Superior temporal gyrus (tissue), 1 donor: ENCODE measurements at regions not wholly inside any gene's neighbourhood (a gene's known extent, or its start where the extent isn't known, plus 50 kb on each side); places are given as distances from the start of the nearest gene placed in this dataset.
"Not testable (repeated sequence)": the region's sequence is repeated elsewhere in the genome, so short reads cannot be mapped to it uniquely, and the experiment has no call there.

Experiments used
- DNase-seq: peaks from one replicate; pipeline ENCODE4 v3.0.0-alpha.2; 2016; ENCODE audit errors: extremely low spot score

DNA sequence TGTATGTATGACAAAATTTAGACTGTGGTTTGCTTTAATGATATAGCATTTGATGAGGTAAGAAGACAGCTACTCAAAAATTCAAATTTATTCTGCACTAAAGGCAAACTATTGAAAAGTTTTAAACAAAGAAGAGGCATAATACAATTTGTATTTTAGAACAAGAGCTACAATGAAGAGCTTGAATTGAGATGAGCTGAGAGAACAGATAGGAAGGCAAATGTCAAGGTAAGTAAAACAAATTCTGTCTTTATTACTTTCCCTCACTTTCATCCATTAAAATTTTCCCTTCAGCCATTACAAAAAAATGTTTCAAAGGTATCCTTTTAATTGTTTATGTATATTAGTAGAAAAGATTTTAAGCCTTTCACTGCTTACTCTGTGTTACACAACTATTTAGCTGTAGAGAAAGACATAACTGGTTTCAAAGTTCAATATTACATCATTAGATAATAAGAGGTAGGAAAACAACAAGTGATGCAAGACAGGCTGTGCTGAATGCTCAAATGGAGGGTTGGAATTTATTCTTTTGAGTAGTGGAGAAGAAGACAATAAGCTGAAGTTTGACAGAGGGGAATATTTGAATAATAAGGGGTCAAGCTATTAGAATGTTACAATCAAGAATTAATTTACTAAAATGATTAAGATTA lies 1334.1 kb downstream of the FSCB start:
- DNase-seq = no peak

DNA sequence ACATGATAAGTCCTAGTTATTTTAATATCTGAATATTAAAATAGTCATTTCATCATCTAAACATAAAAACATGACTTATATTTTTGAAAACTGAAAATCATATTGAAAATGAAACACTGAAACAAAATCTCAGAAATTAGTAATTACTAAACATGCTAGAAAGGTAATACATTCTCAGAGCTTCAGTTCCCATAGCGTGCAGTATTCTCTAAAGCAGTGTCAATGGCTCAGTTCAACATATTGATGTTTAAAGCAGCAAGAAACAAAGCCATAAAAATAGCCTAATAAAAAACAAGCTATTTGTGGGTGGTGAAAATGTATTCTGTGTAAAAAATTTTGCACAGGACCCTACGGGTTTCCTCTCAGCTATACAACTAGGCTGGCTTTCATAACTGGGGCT lies 1337.4 kb downstream of the FSCB start:
- DNase-seq = no peak

DNA sequence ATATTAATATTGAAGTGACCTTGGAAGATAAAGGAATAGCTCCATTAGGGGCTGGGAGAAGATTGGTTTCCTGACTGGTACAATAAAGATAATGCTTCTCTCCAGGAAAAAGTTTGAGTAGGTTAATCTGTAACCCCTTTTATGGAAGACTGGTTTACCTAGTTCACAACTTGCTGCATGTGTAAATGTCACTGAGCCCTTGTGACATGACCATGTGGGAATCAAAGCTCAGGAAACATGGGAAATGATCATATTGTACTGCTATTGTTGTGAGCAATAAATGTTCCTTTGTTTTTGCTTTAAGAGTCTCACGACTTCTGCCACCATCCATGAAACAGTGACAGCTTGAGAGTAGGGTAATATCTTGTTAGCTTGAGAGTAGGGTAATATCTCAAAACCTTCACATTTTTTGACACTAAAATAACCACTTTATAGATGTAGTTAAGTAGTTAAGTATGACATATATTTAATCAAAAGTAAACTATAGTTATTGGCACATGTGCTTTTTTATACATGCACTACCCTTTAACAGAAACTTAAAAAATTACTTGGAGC lies 1338.6 kb downstream of the FSCB start:
- no peak for DNase-seq

GRCh38 chr14:43166163-43166562 lies 1340.9 kb downstream of the FSCB start:
- DNase-seq = no peak

DNA sequence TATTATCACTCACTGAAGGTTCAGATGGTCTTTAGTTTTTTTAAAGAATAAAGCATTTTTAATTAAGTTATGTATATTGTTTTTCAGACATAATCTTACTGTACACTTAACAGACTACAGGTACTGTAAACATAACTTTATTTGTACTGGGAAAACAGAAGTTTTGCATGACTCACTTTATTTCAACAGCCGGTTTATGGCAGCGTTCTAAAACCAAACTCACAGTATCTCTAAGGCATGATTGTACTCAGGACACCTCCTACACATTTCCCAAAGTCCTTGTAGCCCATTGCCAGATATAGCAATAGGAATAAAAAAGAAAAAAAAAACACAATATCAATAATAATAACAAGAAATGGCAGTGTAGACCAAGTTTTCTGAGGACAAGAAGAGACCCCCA lies 1341.4 kb downstream of the FSCB start:
- no peak for DNase-seq

DNA sequence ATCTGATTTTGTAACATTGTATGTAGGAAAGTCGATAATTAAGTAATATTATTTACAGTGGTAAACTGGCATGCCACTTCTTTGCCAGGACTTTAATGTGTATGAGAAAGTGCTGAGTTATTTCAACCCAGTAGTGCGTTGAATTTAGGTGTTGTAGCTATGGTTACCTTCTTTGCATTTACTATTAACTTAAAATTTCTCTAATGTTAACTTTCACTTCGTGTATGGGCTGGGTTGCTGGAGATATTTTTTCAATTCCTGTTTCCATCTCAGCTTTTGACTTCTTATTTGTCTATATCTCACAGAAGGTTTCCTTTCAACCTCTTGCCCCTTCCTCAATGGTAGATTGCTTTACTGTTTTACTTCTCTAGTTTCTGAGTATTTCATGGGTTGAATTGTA lies 1345.6 kb downstream of the FSCB start:
- no peak for DNase-seq

DNA sequence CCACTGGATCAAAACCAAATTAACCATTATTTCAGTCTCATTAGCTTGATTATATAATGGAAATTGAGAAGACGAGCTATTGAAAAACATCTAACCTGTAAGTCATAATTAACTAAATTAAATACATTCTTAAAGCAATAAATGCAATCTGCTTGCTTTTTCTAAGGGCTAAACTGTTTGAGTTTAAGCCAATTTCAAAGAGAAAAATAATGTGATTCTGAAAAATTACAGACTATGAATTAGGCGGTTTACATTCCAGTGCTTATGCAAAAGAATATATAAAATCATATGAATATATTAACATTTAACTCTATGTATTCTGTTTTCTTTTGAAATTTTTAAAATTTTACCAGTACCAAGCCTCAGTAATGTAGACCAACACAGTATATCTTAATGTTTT lies 1349.4 kb downstream of the FSCB start:
- no peak for DNase-seq

DNA sequence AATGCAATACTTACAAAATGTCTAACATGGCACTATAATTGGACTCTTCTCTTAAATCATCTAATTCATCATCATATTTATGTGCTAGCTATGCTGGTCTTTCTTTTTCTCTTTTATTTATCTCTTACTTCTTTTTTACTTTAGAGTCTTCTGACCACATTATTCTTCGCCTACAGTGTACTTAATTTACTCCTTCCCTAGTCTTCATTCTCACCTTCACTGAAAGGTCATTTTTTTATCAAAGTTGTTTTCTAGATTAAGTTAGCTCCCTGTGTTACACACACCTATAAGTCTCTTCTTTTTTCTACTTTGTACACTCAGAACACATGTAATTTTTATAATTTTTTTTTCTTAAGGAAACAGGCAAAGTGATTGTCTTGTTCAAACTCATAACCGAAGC lies 1351.2 kb downstream of the FSCB start:
- no peak for DNase-seq

GRCh38 chr14:43155258-43155657 lies 1351.8 kb downstream of the FSCB start:
- no peak for DNase-seq

GRCh38 chr14:43147485-43147884 lies 1359.6 kb downstream of the FSCB start:
- DNase-seq = no peak

- DNase-seq = no peak
Measured at GRCh38 chr14:43145361-43145760, 1361.7 kb downstream of the FSCB start.

- no peak for DNase-seq
Measured at GRCh38 chr14:43143106-43143505, 1364.0 kb downstream of the FSCB start.

DNA sequence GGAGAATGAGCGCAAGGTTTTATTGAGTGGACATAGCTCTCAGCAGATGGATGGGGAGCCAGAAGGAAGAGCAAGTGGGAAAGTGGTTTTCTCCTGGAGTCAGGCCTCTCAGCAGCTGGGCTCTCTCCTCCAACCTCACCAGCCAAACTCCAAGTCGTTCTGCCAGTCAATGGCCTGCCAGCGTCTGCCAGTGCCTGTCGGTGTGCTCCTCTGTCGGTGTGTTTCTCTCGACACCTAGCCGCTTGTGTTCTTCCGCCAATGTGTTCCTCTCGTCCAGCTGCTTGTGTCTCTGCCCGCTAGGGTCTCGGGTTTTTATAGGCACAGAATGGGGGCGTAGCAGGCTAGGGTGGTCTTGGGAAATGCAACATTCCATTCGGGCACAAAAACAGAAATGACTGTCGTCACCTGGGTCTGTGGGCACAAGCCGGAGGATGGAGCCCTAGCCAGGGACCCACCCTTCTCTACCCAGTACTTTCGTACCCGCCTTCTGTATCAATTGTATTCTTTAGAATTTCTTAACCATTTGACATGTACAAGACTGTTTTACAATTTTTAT lies 1365.4 kb downstream of the FSCB start:
- no peak for DNase-seq

DNA sequence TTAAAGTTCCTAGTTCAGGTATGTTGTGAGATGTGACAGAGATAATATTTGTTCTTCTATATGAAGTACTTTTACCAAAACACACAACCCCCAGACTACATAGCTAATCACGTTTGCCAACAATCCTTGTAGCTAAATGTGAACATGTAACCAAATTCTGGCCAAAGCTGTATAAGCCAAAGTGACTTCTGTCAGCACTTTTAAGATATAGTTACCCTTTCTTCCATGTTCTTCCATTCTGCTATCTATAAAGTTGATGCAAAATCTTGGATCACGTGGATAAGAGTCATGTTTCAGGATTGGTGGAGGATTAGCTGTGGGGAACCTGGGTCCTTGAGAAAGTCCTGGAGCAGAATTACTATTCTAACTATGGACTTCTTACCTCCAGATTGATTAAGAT lies 1366.6 kb downstream of the FSCB start:
- DNase-seq = no peak

DNA sequence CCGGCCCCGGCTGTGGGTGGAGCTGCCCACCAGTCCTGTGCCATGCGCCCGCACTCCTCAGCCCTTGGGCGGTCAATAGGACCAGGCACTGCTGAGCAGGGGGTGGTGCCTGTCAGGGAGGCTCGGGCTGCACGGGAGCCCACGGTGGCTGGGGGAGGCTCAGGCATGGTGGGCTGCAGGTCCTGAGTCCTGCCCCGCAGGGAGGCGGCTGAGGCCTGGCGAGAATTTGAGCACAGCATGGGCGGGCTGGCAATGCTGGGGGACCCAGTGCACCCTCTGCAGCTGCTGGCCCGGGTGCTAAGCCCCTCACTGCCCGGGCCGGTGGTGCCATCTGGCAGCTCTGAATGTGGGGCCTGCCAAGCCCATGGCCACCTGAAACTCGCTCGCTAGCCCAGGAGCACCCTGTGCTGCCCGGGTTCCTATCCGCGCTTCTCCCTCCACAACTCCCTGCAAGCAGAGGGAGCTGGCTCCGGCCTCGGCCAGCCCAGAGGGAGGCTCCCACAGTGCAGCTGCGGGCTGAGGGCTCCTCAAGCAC lies 1371.1 kb downstream of the FSCB start:
- no peak for DNase-seq

GRCh38 chr14:43132441-43132840 lies 1374.6 kb downstream of the FSCB start:
- no peak for DNase-seq

DNA sequence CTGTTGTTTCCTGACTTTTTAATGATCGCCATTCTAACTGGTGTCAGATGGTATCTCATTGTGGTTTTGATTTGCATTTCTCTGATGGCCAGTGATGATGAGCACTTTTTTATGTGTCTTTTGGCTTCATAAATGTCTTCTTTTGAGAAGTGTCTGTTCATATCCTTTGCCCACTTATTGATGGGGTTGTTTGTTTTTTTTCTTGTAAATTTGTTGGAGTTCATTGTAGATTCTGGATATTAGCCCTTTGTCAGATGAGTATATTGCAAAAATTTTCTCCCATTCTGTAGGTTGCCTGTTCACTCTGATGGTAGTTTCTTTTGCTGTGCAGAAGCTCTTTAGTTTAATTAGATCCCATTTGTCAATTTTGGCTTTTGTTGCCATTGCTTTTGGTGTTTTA lies 1378.7 kb downstream of the FSCB start:
- DNase-seq = not testable (repeated sequence)

GRCh38 chr14:43127874-43128273 lies 1379.2 kb downstream of the FSCB start:
- not testable (repeated sequence) for DNase-seq

GRCh38 chr14:43123544-43123943 lies 1383.5 kb downstream of the FSCB start:
- DNase-seq = no peak

DNA sequence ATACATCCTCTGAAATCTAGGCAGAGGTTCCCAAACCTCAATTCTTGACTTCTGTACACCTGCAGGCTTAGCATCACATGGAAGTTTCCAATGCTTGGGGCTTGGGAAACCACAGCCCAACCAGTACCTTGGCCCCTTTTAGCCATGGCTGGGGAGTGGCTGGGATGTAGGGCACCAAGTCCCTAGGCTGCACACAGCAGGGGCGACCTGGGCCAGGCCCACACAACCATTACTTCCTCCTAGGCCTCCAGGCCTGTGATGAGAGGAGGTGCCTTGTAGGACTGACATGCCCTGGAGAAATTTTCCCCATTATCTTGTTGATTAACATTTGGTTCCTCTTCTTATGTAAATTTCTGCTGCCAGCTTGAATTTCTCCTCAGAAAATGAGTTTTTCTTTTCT lies 1387.4 kb downstream of the FSCB start:
- no peak for DNase-seq

GRCh38 chr14:43116341-43116740 lies 1390.7 kb downstream of the FSCB start:
- no peak for DNase-seq

- no peak for DNase-seq
Measured at GRCh38 chr14:43105305-43105704, 1401.8 kb downstream of the FSCB start.

GRCh38 chr14:43090380-43090779 lies 1416.7 kb downstream of the FSCB start:
- DNase-seq = no peak
